HepG2 (cell line): ENCODE measurements at regions not wholly inside any gene's neighbourhood (a gene's known extent, or its start where the extent isn't known, plus 50 kb on each side); places are given as distances from the start of the nearest gene placed in this dataset.

Source experiments
- ATAC-seq: fragments of 200-7000 bp; cut with Tn5 transposase; 3 replicates; pipeline ENCODE4 v1.9.1; 2020; ENCODE audit warnings: mild to moderate bottlenecking, moderate library complexity
- BruUV-seq: library from RNA; stranded (reverse); fragments of 400-500 nt; replicated peaks from 2 replicates; lab custom pipeline; 2021; lab: Mats Ljungman, UMichigan
- CTCF ChIA-PET: fragments of 300-600 bp; formaldehyde crosslinking; extraction: SDS; loops from one replicate; lab custom pipeline; 2021; ENCODE audit warnings: low total read pairs, inconsistent platforms, low intra/inter-chr PET ratio; lab: Yijun Ruan, JAX
- POLR2A ChIA-PET: fragments of 350-600 bp; sonication (Branson Sonifier 250); formaldehyde crosslinking; loops from one replicate; lab custom pipeline; 2020; ENCODE audit warnings: antibody characterized with exemption, inconsistent platforms; lab: Yijun Ruan, JAX
- DNase-seq: peaks from one replicate; pipeline ENCODE4 v3.0.0-alpha.2; 2015; ENCODE audit warnings: low spot score
- FAIRE-seq: peaks from 3 replicates; lab custom pipeline; 2011; peaks lifted over from hg19 to GRCh38; lab: Jason Lieb, UNC
- H2AFZ ChIP-seq: one replicate; pipeline ENCODE4 v1.6.1; 2011; ENCODE audit warnings: low read length, inconsistent platforms
- H3K27ac ChIP-seq: fragments of 300-600 bp; 3 replicates; pipeline ENCODE4 v1.8.0; 2011; ENCODE audit warnings: mixed run types, mild to moderate bottlenecking, mixed read lengths, low read length, inconsistent platforms; ENCODE audit not compliant: insufficient read depth; ENCODE audit errors: extremely low read length
- H3K27me3 ChIP-seq, 2 experiments: fragments of 200-600 bp in 1 of 2; 2 replicates in 1 of 2; 3 replicates in 1 of 2; pipeline versions ENCODE4 v1.6.0 to v1.8.0; 2011; ENCODE audit warnings: low read length in 2 of 2, mild to moderate bottlenecking in 2 of 2, moderate library complexity in 2 of 2, inconsistent platforms in 1 of 2; ENCODE audit not compliant: insufficient read depth in 2 of 2, control insufficient read depth in 1 of 2
- H3K36me3 ChIP-seq, 2 experiments: fragments of 200-600 bp in 1 of 2; replicated peaks in 1 of 2; 2 replicates in 1 of 2; 3 replicates in 1 of 2; pipeline versions ENCODE4 v1.5.1 to v1.8.0; 2011; ENCODE audit warnings: low read length in 2 of 2, inconsistent platforms in 1 of 2; ENCODE audit not compliant: insufficient read depth in 2 of 2, control insufficient read depth in 1 of 2
- H3K4me1 ChIP-seq: 2 replicates; pipeline ENCODE4 v1.5.1; 2012; ENCODE audit warnings: low read length, inconsistent platforms; ENCODE audit not compliant: insufficient read depth
- H3K4me2 ChIP-seq: 2 replicates; pipeline ENCODE4 v1.6.0; 2011; ENCODE audit warnings: low read depth, low read length, inconsistent platforms
- H3K4me3 ChIP-seq, 3 experiments: fragments of 200-600 bp in 1 of 3; sonication (generic), shearing (Covaris generic) in 1 of 3; replicated peaks in 1 of 3; 2 replicates each; pipeline ENCODE4 v1.5.1; 2011 to 2016; ENCODE audit warnings: low read length in 3 of 3, inconsistent platforms in 2 of 3, low read depth in 2 of 3, mild to moderate bottlenecking in 2 of 3, control low read depth in 1 of 3, mixed read lengths in 1 of 3; ENCODE audit not compliant: insufficient read depth in 1 of 3
- H3K79me2 ChIP-seq: one replicate; pipeline ENCODE4 v1.6.1; 2011; ENCODE audit warnings: low read length, inconsistent platforms; ENCODE audit not compliant: insufficient read depth
- H3K9ac ChIP-seq: 2 replicates; pipeline ENCODE4 v1.6.0; 2011; ENCODE audit warnings: mild to moderate bottlenecking, low read depth, low read length, inconsistent platforms; ENCODE audit not compliant: insufficient read depth
- H3K9me3 ChIP-seq: 2 replicates; pipeline ENCODE4 v1.5.1; 2012; ENCODE audit warnings: mild to moderate bottlenecking, low read length
- H4K20me1 ChIP-seq: 2 replicates; pipeline ENCODE4 v1.6.0; 2011; ENCODE audit warnings: inconsistent platforms, mild to moderate bottlenecking, low read length, moderate library complexity; ENCODE audit not compliant: insufficient read depth
- NR2F1 ChIP-seq, 2 experiments: fragments of 450-650 bp in 1 of 2; formaldehyde crosslinking in 1 of 2; IDR thresholded peaks; 2 replicates each; pipeline versions ENCODE4 v1.5.0 to v1.6.1; 2016 to 2020; ENCODE audit warnings: mild to moderate bottlenecking in 1 of 2, missing compliant biosample characterization in 1 of 2, missing genetic modification reagents in 1 of 2, moderate library complexity in 1 of 2
- ZBTB42 ChIP-seq: sonication (generic); formaldehyde crosslinking; IDR thresholded peaks from 2 replicates; pipeline ENCODE4 v1.5.0; 2020; ENCODE audit warnings: mild to moderate bottlenecking, missing genetic modification reagents
- WGBS: methylation state at CpG from one replicate; pipeline ENCODE4 v1.1.6; 2017; ENCODE audit warnings: low lambda C conversion rate; 5-methylcytosine and 5-hydroxymethylcytosine counted together
- in situ Hi-C: cut with HindIII; loops from 2 replicates; pipeline ENCODE4 v1.10.0; 2017; ENCODE audit warnings: low pct_unique_long_range_greater_than_20kb; ENCODE audit not compliant: extremely low pct_ligation_motif_present
- intact Hi-C: fragments of 100-400 bp; cut with micrococcal nuclease; formaldehyde crosslinking; loops from one replicate; pipeline ENCODE4 v1.10.0; 2022; ENCODE audit not compliant: unreplicated experiment
- TF ChIP-seq, protein P1 (sequence below): IDR thresholded peaks from 2 replicates; pipeline ENCODE4 v1.4.0; 2020; ENCODE audit warnings: mild to moderate bottlenecking, missing genetic modification reagents
- TF ChIP-seq, protein P2 (sequence below): IDR thresholded peaks from 2 replicates; pipeline ENCODE4 v1.6.1; 2012; ENCODE audit warnings: low read depth, low read length, improper control_type of control experiment
- TF ChIP-seq, protein P3 (sequence below): sonication (generic); formaldehyde crosslinking; conservative IDR thresholded peaks from 2 replicates; pipeline ENCODE4 v1.8.0; 2022; ENCODE audit warnings: mild to moderate bottlenecking, moderate library complexity, missing genetic modification reagents

DNA sequence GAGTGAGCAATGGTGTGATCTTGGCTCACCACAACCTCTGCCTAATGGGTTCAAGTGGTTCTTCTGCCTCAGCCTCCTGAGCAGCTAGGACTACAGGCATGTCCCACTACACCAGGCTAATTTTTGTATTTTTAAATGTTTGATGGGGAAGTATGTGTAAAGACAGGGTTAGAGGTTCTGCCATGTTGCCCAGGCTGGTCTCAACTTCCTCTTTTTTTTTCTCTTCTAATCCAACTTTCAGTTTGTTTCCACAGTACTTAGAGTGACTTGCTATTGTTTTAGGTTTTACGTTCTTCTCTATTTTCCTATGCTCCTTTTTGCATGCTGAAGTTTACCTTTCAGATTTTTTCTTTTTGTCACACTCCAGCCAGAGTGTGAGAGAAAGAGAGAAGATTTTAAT lies 1433.0 kb downstream of the UQCRFS1 start:
- no peaks in the 10 kb centered on the region for H4K20me1 ChIP-seq
- WGBS, result 100% methylated on average over 1 of the region's 1 CpG
- no peak overlapping the region for H3K9ac ChIP-seq
- CTCF ChIA-PET, result no interaction called here
- peaks cover 7% of the 10 kb centered on the region for H3K79me2 ChIP-seq
- POLR2A ChIA-PET, result no interaction called here
- H3K4me2 ChIP-seq, result no peak overlapping the region
- TF ChIP-seq, protein P1, sequence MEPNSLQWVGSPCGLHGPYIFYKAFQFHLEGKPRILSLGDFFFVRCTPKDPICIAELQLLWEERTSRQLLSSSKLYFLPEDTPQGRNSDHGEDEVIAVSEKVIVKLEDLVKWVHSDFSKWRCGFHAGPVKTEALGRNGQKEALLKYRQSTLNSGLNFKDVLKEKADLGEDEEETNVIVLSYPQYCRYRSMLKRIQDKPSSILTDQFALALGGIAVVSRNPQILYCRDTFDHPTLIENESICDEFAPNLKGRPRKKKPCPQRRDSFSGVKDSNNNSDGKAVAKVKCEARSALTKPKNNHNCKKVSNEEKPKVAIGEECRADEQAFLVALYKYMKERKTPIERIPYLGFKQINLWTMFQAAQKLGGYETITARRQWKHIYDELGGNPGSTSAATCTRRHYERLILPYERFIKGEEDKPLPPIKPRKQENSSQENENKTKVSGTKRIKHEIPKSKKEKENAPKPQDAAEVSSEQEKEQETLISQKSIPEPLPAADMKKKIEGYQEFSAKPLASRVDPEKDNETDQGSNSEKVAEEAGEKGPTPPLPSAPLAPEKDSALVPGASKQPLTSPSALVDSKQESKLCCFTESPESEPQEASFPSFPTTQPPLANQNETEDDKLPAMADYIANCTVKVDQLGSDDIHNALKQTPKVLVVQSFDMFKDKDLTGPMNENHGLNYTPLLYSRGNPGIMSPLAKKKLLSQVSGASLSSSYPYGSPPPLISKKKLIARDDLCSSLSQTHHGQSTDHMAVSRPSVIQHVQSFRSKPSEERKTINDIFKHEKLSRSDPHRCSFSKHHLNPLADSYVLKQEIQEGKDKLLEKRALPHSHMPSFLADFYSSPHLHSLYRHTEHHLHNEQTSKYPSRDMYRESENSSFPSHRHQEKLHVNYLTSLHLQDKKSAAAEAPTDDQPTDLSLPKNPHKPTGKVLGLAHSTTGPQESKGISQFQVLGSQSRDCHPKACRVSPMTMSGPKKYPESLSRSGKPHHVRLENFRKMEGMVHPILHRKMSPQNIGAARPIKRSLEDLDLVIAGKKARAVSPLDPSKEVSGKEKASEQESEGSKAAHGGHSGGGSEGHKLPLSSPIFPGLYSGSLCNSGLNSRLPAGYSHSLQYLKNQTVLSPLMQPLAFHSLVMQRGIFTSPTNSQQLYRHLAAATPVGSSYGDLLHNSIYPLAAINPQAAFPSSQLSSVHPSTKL (CRISPR knock-in tag), result no peak
- TF ChIP-seq NR2F1 (CRISPR knock-in tag; IDR thresholded peaks at IDR 0.05) (no peak), ZBTB42 (CRISPR knock-in tag) (no peak)
- TF ChIP-seq, protein P2, sequence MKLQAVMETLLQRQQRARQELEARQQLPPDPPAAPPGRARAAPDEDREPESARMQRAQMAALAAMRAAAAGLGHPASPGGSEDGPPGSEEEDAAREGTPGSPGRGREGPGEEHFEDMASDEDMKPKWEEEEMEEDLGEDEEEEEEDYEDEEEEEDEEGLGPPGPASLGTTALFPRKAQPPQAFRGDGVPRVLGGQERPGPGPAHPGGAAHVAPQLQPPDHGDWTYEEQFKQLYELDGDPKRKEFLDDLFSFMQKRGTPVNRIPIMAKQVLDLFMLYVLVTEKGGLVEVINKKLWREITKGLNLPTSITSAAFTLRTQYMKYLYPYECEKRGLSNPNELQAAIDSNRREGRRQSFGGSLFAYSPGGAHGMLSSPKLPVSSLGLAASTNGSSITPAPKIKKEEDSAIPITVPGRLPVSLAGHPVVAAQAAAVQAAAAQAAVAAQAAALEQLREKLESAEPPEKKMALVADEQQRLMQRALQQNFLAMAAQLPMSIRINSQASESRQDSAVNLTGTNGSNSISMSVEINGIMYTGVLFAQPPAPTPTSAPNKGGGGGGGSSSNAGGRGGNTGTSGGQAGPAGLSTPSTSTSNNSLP, result no peak
- TF ChIP-seq, protein P3, sequence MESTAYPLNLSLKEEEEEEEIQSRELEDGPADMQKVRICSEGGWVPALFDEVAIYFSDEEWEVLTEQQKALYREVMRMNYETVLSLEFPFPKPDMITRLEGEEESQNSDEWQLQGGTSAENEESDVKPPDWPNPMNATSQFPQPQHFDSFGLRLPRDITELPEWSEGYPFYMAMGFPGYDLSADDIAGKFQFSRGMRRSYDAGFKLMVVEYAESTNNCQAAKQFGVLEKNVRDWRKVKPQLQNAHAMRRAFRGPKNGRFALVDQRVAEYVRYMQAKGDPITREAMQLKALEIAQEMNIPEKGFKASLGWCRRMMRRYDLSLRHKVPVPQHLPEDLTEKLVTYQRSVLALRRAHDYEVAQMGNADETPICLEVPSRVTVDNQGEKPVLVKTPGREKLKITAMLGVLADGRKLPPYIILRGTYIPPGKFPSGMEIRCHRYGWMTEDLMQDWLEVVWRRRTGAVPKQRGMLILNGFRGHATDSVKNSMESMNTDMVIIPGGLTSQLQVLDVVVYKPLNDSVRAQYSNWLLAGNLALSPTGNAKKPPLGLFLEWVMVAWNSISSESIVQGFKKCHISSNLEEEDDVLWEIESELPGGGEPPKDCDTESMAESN, result no peak
- in situ Hi-C loops, result no loop called here
- H3K9me3 ChIP-seq, result no peaks in the 10 kb centered on the region
- intact Hi-C loops, result no loop called here
- H3K4me3 ChIP-seq, result no peak overlapping the region
- no TSS peak for BruUV-seq
- no peak overlapping the region for H3K27ac ChIP-seq
- no peak for DNase-seq
- no peaks in the 10 kb centered on the region; a peak in 1 of 5 replicates for H3K27me3 ChIP-seq
- no peak for FAIRE-seq
- no peak overlapping the region for H2AFZ ChIP-seq
- no peak for ATAC-seq
- peaks cover 3 to 10% of the 10 kb centered on the region in 2 experiments; a peak in 4 of 5 replicates for H3K36me3 ChIP-seq
- H3K4me1 ChIP-seq, result no peaks in the 10 kb centered on the region
